ENCODE measurements at regions not wholly inside any gene's neighbourhood (a gene's known extent, or its start where the extent isn't known, plus 50 kb on each side); places are given as distances from the start of the nearest gene placed in this dataset.

- Histone ChIP-seq H3K4me1 (ENCODE audit: insufficient read depth, low read length) (no peaks in the 10 kb centered on the region), H3K9me3 (ENCODE audit: control insufficient read depth, insufficient read depth, low read length) (peaks cover 6% of the 10 kb centered on the region)
Measured at GRCh38 chr2:82257796-82258555, 1953.4 kb upstream of the LRRTM1 start.

GRCh38 chr2:82256983-82257632 lies 1952.6 kb upstream of the LRRTM1 start:
- peaks cover 6% of the 10 kb centered on the region for H3K9me3 ChIP-seq (ENCODE audit: control insufficient read depth, insufficient read depth, low read length)
- no peak overlapping the region for H3K9ac ChIP-seq (ENCODE audit: low read depth, low read length)
- no peaks in the 10 kb centered on the region for H3K4me1 ChIP-seq (ENCODE audit: insufficient read depth, low read length)
- H3K36me3 ChIP-seq (ENCODE audit: insufficient read depth, low read length): no peaks in the 10 kb centered on the region

More at GRCh38 chr2:82257796-82258555, 1953.4 kb upstream of the LRRTM1 start:
- no peak overlapping the region for H3K9ac ChIP-seq (ENCODE audit: low read depth, low read length)
- H3K36me3 ChIP-seq (ENCODE audit: insufficient read depth, low read length): no peaks in the 10 kb centered on the region

- Histone ChIP-seq H3K9me3 (ENCODE audit: control insufficient read depth, insufficient read depth, low read length) (peaks cover 6% of the 10 kb centered on the region), H3K4me1 (ENCODE audit: insufficient read depth, low read length) (no peaks in the 10 kb centered on the region), H3K36me3 (ENCODE audit: insufficient read depth, low read length) (no peaks in the 10 kb centered on the region), H3K9ac (ENCODE audit: low read depth, low read length) (no peak overlapping the region)
Measured at GRCh38 chr2:82256288-82256687, 1951.7 kb upstream of the LRRTM1 start.

- H3K9me3 ChIP-seq (ENCODE audit: control insufficient read depth, insufficient read depth, low read length): peaks cover 6% of the 10 kb centered on the region
- no peaks in the 10 kb centered on the region for H3K36me3 ChIP-seq (ENCODE audit: insufficient read depth, low read length)
- no peak overlapping the region for H3K9ac ChIP-seq (ENCODE audit: low read depth, low read length)
- H3K4me1 ChIP-seq (ENCODE audit: insufficient read depth, low read length): no peaks in the 10 kb centered on the region
Measured at GRCh38 chr2:82254728-82255127, 1950.2 kb upstream of the LRRTM1 start.

- Histone ChIP-seq H3K36me3 (ENCODE audit: insufficient read depth, low read length) (no peaks in the 10 kb centered on the region), H3K9me3 (ENCODE audit: control insufficient read depth, insufficient read depth, low read length) (no peaks in the 10 kb centered on the region), H3K9ac (ENCODE audit: low read depth, low read length) (no peak overlapping the region)
Measured at GRCh38 chr2:82246220-82246775, 1941.7 kb upstream of the LRRTM1 start.

GRCh38 chr2:82239176-82239575 lies 1934.6 kb upstream of the LRRTM1 start:
- Histone ChIP-seq H3K4me1 (ENCODE audit: insufficient read depth, low read length) (no peaks in the 10 kb centered on the region), H3K9me3 (ENCODE audit: control insufficient read depth, insufficient read depth, low read length) (no peaks in the 10 kb centered on the region), H3K9ac (ENCODE audit: low read depth, low read length) (no peak overlapping the region), H3K36me3 (ENCODE audit: insufficient read depth, low read length) (no peaks in the 10 kb centered on the region)

More at GRCh38 chr2:82246220-82246775, 1941.7 kb upstream of the LRRTM1 start:
- peaks cover 3% of the 10 kb centered on the region; the same call in 1 of the 2 replicates for H3K4me1 ChIP-seq (ENCODE audit: insufficient read depth, low read length)

GRCh38 chr2:82237994-82238662 lies 1933.6 kb upstream of the LRRTM1 start:
- H3K4me1 ChIP-seq (ENCODE audit: insufficient read depth, low read length): no peaks in the 10 kb centered on the region
- no peaks in the 10 kb centered on the region for H3K36me3 ChIP-seq (ENCODE audit: insufficient read depth, low read length)
- H3K9ac ChIP-seq (ENCODE audit: low read depth, low read length): no peak overlapping the region
- no peaks in the 10 kb centered on the region for H3K9me3 ChIP-seq (ENCODE audit: control insufficient read depth, insufficient read depth, low read length)

GRCh38 chr2:82234283-82234874 lies 1929.8 kb upstream of the LRRTM1 start:
- Histone ChIP-seq H3K36me3 (ENCODE audit: insufficient read depth, low read length) (no peaks in the 10 kb centered on the region), H3K9ac (ENCODE audit: low read depth, low read length) (no peak overlapping the region), H3K9me3 (ENCODE audit: control insufficient read depth, insufficient read depth, low read length) (no peaks in the 10 kb centered on the region), H3K4me1 (ENCODE audit: insufficient read depth, low read length) (no peaks in the 10 kb centered on the region)

GRCh38 chr2:82233806-82234205 lies 1929.3 kb upstream of the LRRTM1 start:
- Histone ChIP-seq H3K4me1 (ENCODE audit: insufficient read depth, low read length) (no peaks in the 10 kb centered on the region), H3K36me3 (ENCODE audit: insufficient read depth, low read length) (no peaks in the 10 kb centered on the region), H3K9ac (ENCODE audit: low read depth, low read length) (no peak overlapping the region), H3K9me3 (ENCODE audit: control insufficient read depth, insufficient read depth, low read length) (no peaks in the 10 kb centered on the region)

- no peak overlapping the region for H3K9ac ChIP-seq (ENCODE audit: low read depth, low read length)
- no peaks in the 10 kb centered on the region for H3K9me3 ChIP-seq (ENCODE audit: control insufficient read depth, insufficient read depth, low read length)
- H3K4me1 ChIP-seq (ENCODE audit: insufficient read depth, low read length): no peaks in the 10 kb centered on the region
- no peaks in the 10 kb centered on the region for H3K36me3 ChIP-seq (ENCODE audit: insufficient read depth, low read length)
Measured at GRCh38 chr2:82230406-82230805, 1925.9 kb upstream of the LRRTM1 start.

- no peaks in the 10 kb centered on the region for H3K36me3 ChIP-seq (ENCODE audit: insufficient read depth, low read length)
- H3K9ac ChIP-seq (ENCODE audit: low read depth, low read length): no peak overlapping the region
- H3K4me1 ChIP-seq (ENCODE audit: insufficient read depth, low read length): no peaks in the 10 kb centered on the region
- H3K9me3 ChIP-seq (ENCODE audit: control insufficient read depth, insufficient read depth, low read length): no peaks in the 10 kb centered on the region; the same call in 1 of the 2 replicates
Measured at GRCh38 chr2:82226441-82226840, 1921.9 kb upstream of the LRRTM1 start.

- H3K9ac ChIP-seq (ENCODE audit: low read depth, low read length): no peak overlapping the region
- no peaks in the 10 kb centered on the region; the same call in 1 of the 2 replicates for H3K9me3 ChIP-seq (ENCODE audit: control insufficient read depth, insufficient read depth, low read length)
- no peaks in the 10 kb centered on the region for H3K4me1 ChIP-seq (ENCODE audit: insufficient read depth, low read length)
- H3K36me3 ChIP-seq (ENCODE audit: insufficient read depth, low read length): no peaks in the 10 kb centered on the region
Measured at GRCh38 chr2:82224301-82224940, 1919.9 kb upstream of the LRRTM1 start.

- no peaks in the 10 kb centered on the region; the same call in 1 of the 2 replicates for H3K9me3 ChIP-seq (ENCODE audit: control insufficient read depth, insufficient read depth, low read length)
- no peak overlapping the region for H3K9ac ChIP-seq (ENCODE audit: low read depth, low read length)
- no peaks in the 10 kb centered on the region for H3K36me3 ChIP-seq (ENCODE audit: insufficient read depth, low read length)
- H3K4me1 ChIP-seq (ENCODE audit: insufficient read depth, low read length): no peaks in the 10 kb centered on the region
Measured at GRCh38 chr2:82215212-82215611, 1910.7 kb upstream of the LRRTM1 start.

- H3K4me1 ChIP-seq (ENCODE audit: insufficient read depth, low read length): no peaks in the 10 kb centered on the region; the same call in 1 of the 2 replicates
- H3K9me3 ChIP-seq (ENCODE audit: control insufficient read depth, insufficient read depth, low read length): no peaks in the 10 kb centered on the region
- H3K36me3 ChIP-seq (ENCODE audit: insufficient read depth, low read length): no peaks in the 10 kb centered on the region
- H3K9ac ChIP-seq (ENCODE audit: low read depth, low read length): no peak overlapping the region
Measured at GRCh38 chr2:82199493-82199852, 1894.9 kb upstream of the LRRTM1 start.
